ENCODE measurements at regions not wholly inside any gene's neighbourhood (a gene's known extent, or its start where the extent isn't known, plus 50 kb on each side); places are given as distances from the start of the nearest gene placed in this dataset.

- TF ChIP-seq POLR2A (IDR thresholded peaks at IDR 0.05): no peak
- TF ChIP-seq CTCF (IDR thresholded peaks at IDR 0.05): no peak
- Histone ChIP-seq H3K4me1 (no peaks in the 10 kb centered on the region), H3K4me3 (no peak overlapping the region), H3K27me3 (no peaks in the 10 kb centered on the region), H3K36me3 (no peaks in the 10 kb centered on the region), H3K9me3 (no peaks in the 10 kb centered on the region), H3K27ac (no peak overlapping the region)
- no peak for ATAC-seq
- intact Hi-C loops (cut with DNase I): no loop called here
- WGBS (ENCODE audit: insufficient coverage, low coverage, low lambda C conversion rate, missing lambda C conversion rate): no CpG with 5 or more reads among the region's 1 CpG
- no peak for DNase-seq
Measured at GRCh38 chr12:46087916-46088439, 97.6 kb upstream of the SCAF11 start.

GRCh38 chr12:46084666-46085631 lies 94.6 kb upstream of the SCAF11 start:
- no peaks in the 10 kb centered on the region for H3K9me3 ChIP-seq
- no peaks in the 10 kb centered on the region for H3K4me1 ChIP-seq
- no peaks in the 10 kb centered on the region for H3K27me3 ChIP-seq
- no peak overlapping the region for H3K27ac ChIP-seq
- no peak overlapping the region for H3K4me3 ChIP-seq
- no peak for DNase-seq
- TF ChIP-seq POLR2A (IDR thresholded peaks at IDR 0.05) (no peak), CTCF (IDR thresholded peaks at IDR 0.05) (no peak)
- H3K36me3 ChIP-seq: no peaks in the 10 kb centered on the region
- WGBS (ENCODE audit: insufficient coverage, low coverage, low lambda C conversion rate, missing lambda C conversion rate): 53% methylated on average over 6 of the region's 7 CpGs
- intact Hi-C loops (cut with DNase I): no loop called here
- no peak for ATAC-seq

- WGBS (ENCODE audit: insufficient coverage, low coverage, low lambda C conversion rate, missing lambda C conversion rate): 88% methylated on average over 1 of the region's 1 CpG
- Histone ChIP-seq H3K4me3 (no peak overlapping the region), H3K27ac (no peak overlapping the region), H3K36me3 (no peaks in the 10 kb centered on the region), H3K4me1 (no peaks in the 10 kb centered on the region), H3K9me3 (no peaks in the 10 kb centered on the region), H3K27me3 (no peaks in the 10 kb centered on the region)
- TF ChIP-seq POLR2A (IDR thresholded peaks at IDR 0.05) (no peak), CTCF (IDR thresholded peaks at IDR 0.05) (no peak)
- intact Hi-C loops (cut with DNase I): no loop called here
- DNase-seq: no peak
- ATAC-seq: no peak
Measured at GRCh38 chr12:46082490-46083200, 92.3 kb upstream of the SCAF11 start.

- H3K4me3 ChIP-seq: no peak overlapping the region
- H3K27ac ChIP-seq: no peak overlapping the region
- no peaks in the 10 kb centered on the region for H3K36me3 ChIP-seq
- no peaks in the 10 kb centered on the region for H3K27me3 ChIP-seq
- WGBS (ENCODE audit: insufficient coverage, low coverage, low lambda C conversion rate, missing lambda C conversion rate): 87% methylated on average over 4 of the region's 4 CpGs
- no peaks in the 10 kb centered on the region for H3K9me3 ChIP-seq
- TF ChIP-seq CTCF (IDR thresholded peaks at IDR 0.05) (no peak), POLR2A (IDR thresholded peaks at IDR 0.05) (no peak)
- peaks cover 0 to 9% (median 0%) of the 10 kb centered on the region in 4 donors for H3K4me1 ChIP-seq
- ATAC-seq (no peak), DNase-seq (no peak)
- intact Hi-C loops (cut with DNase I): no loop called here
Measured at GRCh38 chr12:46073321-46073720, 82.9 kb upstream of the SCAF11 start.

Data from right lobe of liver (tissue), 6 donors.